PC-9 (cell line): ENCODE measurements at regions not wholly inside any gene's neighbourhood (a gene's known extent, or its start where the extent isn't known, plus 50 kb on each side); places are given as distances from the start of the nearest gene placed in this dataset.

ENCODE experiments used
- BruUV-seq: library from RNA; stranded (reverse); fragments of 400-500 nt; replicated peaks from 2 replicates; lab custom pipeline; 2021; lab: Mats Ljungman, UMichigan
- CTCF ChIA-PET: fragments of 300-600 bp; sonication (Branson Sonifier 250); formaldehyde crosslinking; loops from one replicate; lab custom pipeline; 2022; ENCODE audit warnings: antibody characterized with exemption; lab: Charles Lee
- POLR2A ChIA-PET: fragments of 300-600 bp; sonication (Branson Sonifier 250); formaldehyde crosslinking; loops from one replicate; lab custom pipeline; 2022; ENCODE audit warnings: antibody characterized with exemption; ENCODE audit not compliant: unreplicated experiment; lab: Charles Lee
- DNase-seq, 2 experiments: peaks; one replicate each; pipeline versions ENCODE4 v3.0.0 to v3.0.0-alpha.2; 2015 to 2022; ENCODE audit warnings: mixed read lengths in 1 of 2
- H2AFZ ChIP-seq: fragments of 200-600 bp; sonication (generic); 2 replicates; pipeline ENCODE4 v1.8.1; 2017; ENCODE audit warnings: antibody characterized with exemption
- H3F3A ChIP-seq: fragments of 200-600 bp; sonication (generic); 2 replicates; pipeline ENCODE4 v1.8.1; 2017; ENCODE audit warnings: antibody characterized with exemption, mild to moderate bottlenecking, low read depth; ENCODE audit not compliant: insufficient read depth
- H3K27ac ChIP-seq: fragments of 200-600 bp; sonication (generic); 2 replicates; pipeline ENCODE4 v1.6.1; 2016; ENCODE audit warnings: mixed run types
- H3K27me3 ChIP-seq: fragments of 200-600 bp; sonication (generic); 2 replicates; pipeline ENCODE4 v1.6.1; 2016; ENCODE audit warnings: low read depth, mixed run types; ENCODE audit not compliant: insufficient read depth
- H3K36me3 ChIP-seq: fragments of 200-600 bp; sonication (generic); 2 replicates; pipeline ENCODE4 v1.6.1; 2016; ENCODE audit warnings: low read depth, mixed run types
- H3K4me1 ChIP-seq: fragments of 200-600 bp; sonication (generic); replicated peaks from 2 replicates; pipeline ENCODE4 v1.6.1; 2016; ENCODE audit warnings: mixed run types; ENCODE audit not compliant: insufficient read depth
- H3K4me2 ChIP-seq: fragments of 200-600 bp; sonication (generic); 2 replicates; pipeline ENCODE4 v1.6.1; 2017; ENCODE audit warnings: mixed run types
- H3K4me3 ChIP-seq: fragments of 200-600 bp; sonication (generic); 2 replicates; pipeline ENCODE4 v1.6.1; 2016; ENCODE audit warnings: mixed run types
- H3K79me2 ChIP-seq: fragments of 200-600 bp; sonication (generic); 2 replicates; pipeline ENCODE4 v1.6.1; 2017; ENCODE audit warnings: low read depth, mixed run types
- H3K9me2 ChIP-seq: fragments of 200-600 bp; sonication (generic); 2 replicates; pipeline ENCODE4 v1.8.1; 2017; ENCODE audit warnings: mild to moderate bottlenecking; ENCODE audit not compliant: insufficient read depth
- H3K9me3 ChIP-seq: fragments of 200-600 bp; sonication (generic); 2 replicates; pipeline ENCODE4 v1.8.1; 2016; ENCODE audit warnings: low read depth; ENCODE audit not compliant: insufficient read depth
- H4K20me1 ChIP-seq: fragments of 200-600 bp; sonication (generic); 2 replicates; pipeline ENCODE4 v1.8.1; 2017; ENCODE audit not compliant: insufficient read depth
- CTCF ChIP-seq: fragments of 200-600 bp; sonication (generic); conservative IDR thresholded peaks from 2 replicates; pipeline ENCODE4 v1.6.1; 2017; ENCODE audit warnings: mixed run types, antibody characterized with exemption, mild to moderate bottlenecking, moderate library complexity
- EZH2 ChIP-seq: fragments of 200-600 bp; sonication (generic); IDR thresholded peaks from 2 replicates; pipeline ENCODE4 v1.8.0; 2017; ENCODE audit warnings: antibody characterized with exemption, low read depth
- intact Hi-C: fragments of 100-400 bp; cut with micrococcal nuclease; formaldehyde crosslinking; loops from one replicate; pipeline ENCODE4 v1.10.0; 2022; ENCODE audit not compliant: unreplicated experiment

GRCh38 chr11:80596291-80596810 lies 1155.5 kb upstream of the TENM4 start:
- no peaks in the 10 kb centered on the region for H3K27me3 ChIP-seq
- H3K4me1 ChIP-seq = peaks cover 19% of the 10 kb centered on the region
- no peak overlapping the region for H2AFZ ChIP-seq
- H3K9me2 ChIP-seq = no peaks in the 10 kb centered on the region
- POLR2A ChIA-PET = no interaction called here
- intact Hi-C loops = loop anchor here (10.0 kb wide), 1 partner anchor 432 kb away; no protein-coding TSS in a partner anchor
- H3K4me2 ChIP-seq = no peak overlapping the region
- no peak overlapping the region for H3K4me3 ChIP-seq
- H3K36me3 ChIP-seq = no peaks in the 10 kb centered on the region
- TF ChIP-seq CTCF = no peak
- TF ChIP-seq EZH2 = no peak
- H3K9me3 ChIP-seq = peaks cover 10% of the 10 kb centered on the region
- H3K79me2 ChIP-seq = no peaks in the 10 kb centered on the region
- peaks cover 6% of the 10 kb centered on the region for H3F3A ChIP-seq
- no peak for DNase-seq
- no peaks in the 10 kb centered on the region for H4K20me1 ChIP-seq
- CTCF ChIA-PET = no interaction called here
- H3K27ac ChIP-seq = no peak overlapping the region
- no TSS peak for BruUV-seq

- TF ChIP-seq CTCF = no peak
- TF ChIP-seq EZH2 = no peak
- Histone ChIP-seq H3K4me2 (0 out of 2 replicates have a peak overlapping the region, but pooled peaks have one; percentile 14), H3K27ac (0 out of 2 replicates have a peak overlapping the region, but pooled peaks have one; percentile 29), H3K79me2 (no peaks in the 10 kb centered on the region), H2AFZ (no peak overlapping the region), H3F3A (peaks cover 6% of the 10 kb centered on the region), H3K4me3 (no peak overlapping the region), H3K9me3 (peaks cover 10% of the 10 kb centered on the region), H3K36me3 (no peaks in the 10 kb centered on the region), H3K9me2 (no peaks in the 10 kb centered on the region), H3K27me3 (no peaks in the 10 kb centered on the region), H3K4me1 (peaks cover 19% of the 10 kb centered on the region), H4K20me1 (no peaks in the 10 kb centered on the region)
- DNase-seq = peak; percentile 26 to 77
- ChIA-PET CTCF (no interaction called here), POLR2A (no interaction called here)
- intact Hi-C loops = loop anchor here (2.0 to 10.0 kb wide), 3 partner anchors 74 to 430 kb away; no protein-coding TSS in a partner anchor
- no TSS peak for BruUV-seq
Measured at GRCh38 chr11:80595011-80595410, 1154.2 kb upstream of the TENM4 start.

- intact Hi-C loops = loop anchor here (2.0 to 10.0 kb wide), 4 partner anchors 73 to 429 kb away; no protein-coding TSS in a partner anchor
- CTCF ChIA-PET = no interaction called here
- no peaks in the 10 kb centered on the region for H3K79me2 ChIP-seq
- peak overlapping the region; percentile 31; the same call in 1 of the 2 replicates for H3K4me2 ChIP-seq
- H3F3A ChIP-seq = peaks cover 6% of the 10 kb centered on the region
- H4K20me1 ChIP-seq = no peaks in the 10 kb centered on the region
- peak; percentile 76 to 78 for DNase-seq
- peaks cover 10% of the 10 kb centered on the region for H3K9me3 ChIP-seq
- TF ChIP-seq CTCF (no peak), EZH2 (no peak)
- H3K36me3 ChIP-seq = no peaks in the 10 kb centered on the region
- peaks cover 19% of the 10 kb centered on the region for H3K4me1 ChIP-seq
- H3K4me3 ChIP-seq = no peak overlapping the region
- POLR2A ChIA-PET = interaction anchor here (0.6 kb wide), 1 partner anchor 457 kb away, joined by 4 read pairs; no protein-coding TSS in a partner anchor
- no TSS peak for BruUV-seq
- no peaks in the 10 kb centered on the region for H3K9me2 ChIP-seq
- no peaks in the 10 kb centered on the region for H3K27me3 ChIP-seq
- H2AFZ ChIP-seq = no peak overlapping the region
- peak overlapping the region; percentile 33 for H3K27ac ChIP-seq
Measured at GRCh38 chr11:80593648-80594374, 1153.0 kb upstream of the TENM4 start.
